ENCODE measurements at regions not wholly inside any gene's neighbourhood (a gene's known extent, or its start where the extent isn't known, plus 50 kb on each side); places are given as distances from the start of the nearest gene placed in this dataset.

DNA sequence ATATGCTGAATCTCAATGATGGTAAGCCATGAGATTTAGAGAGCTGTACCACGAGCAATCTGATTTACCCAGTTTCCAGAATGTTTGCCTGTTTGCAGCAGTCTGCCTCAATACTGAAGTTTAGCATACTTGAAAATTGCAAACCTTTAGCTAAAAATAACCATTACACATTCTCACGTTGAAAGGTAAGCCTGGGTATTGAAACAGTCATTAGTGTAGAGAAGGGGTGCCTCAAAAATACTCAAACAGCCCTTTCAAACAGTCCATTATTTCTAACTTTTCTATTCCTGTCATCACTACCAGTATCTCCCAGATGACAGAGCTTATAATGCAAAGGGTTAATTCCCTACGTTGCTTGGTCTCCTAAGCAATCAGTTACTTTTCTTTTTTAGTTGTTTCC, 111.8 kb upstream of the MBNL1 start:
- H3K4me3 ChIP-seq (ENCODE audit: low read length in 2 of 2): no peak overlapping the region
- no peaks in the 10 kb centered on the region for H3K4me1 ChIP-seq (ENCODE audit: control insufficient read depth in 2 of 2, insufficient read depth in 2 of 2, low read length in 2 of 2)
- H3K27ac ChIP-seq (ENCODE audit: low read depth in 2 of 2, low read length in 2 of 2): no peak overlapping the region

DNA sequence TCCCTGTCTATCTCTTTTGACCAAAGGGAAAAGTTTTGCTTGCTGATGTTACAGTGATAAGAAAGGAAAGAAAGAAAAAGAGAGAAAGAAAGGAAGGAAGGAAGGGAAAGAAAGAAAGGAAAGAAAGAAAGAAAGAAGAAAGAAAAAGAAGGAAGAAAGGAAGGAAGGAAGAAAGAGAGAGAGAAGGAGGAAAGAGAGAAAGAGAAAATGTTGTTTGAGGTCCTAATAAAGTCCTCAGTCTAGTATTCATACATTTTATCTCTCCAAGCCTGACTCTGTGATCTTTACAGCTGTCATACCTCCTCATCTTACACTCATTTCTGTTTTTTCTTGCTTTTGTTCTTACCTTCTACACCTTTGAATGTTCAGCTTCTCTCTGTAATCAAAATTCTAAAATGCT, 111.4 kb upstream of the MBNL1 start:
- Histone ChIP-seq H3K27ac (ENCODE audit: low read depth in 2 of 2, low read length in 2 of 2) (no peak overlapping the region), H3K9ac (ENCODE audit: low read depth in 1 of 2, low read length in 2 of 2) (no peak overlapping the region), H3K27me3 (ENCODE audit: control insufficient read depth in 2 of 2, insufficient read depth in 2 of 2, low read length in 2 of 2) (no peaks in the 10 kb centered on the region), H3K36me3 (ENCODE audit: control insufficient read depth in 2 of 2, insufficient read depth in 2 of 2, low read length in 2 of 2) (no peaks in the 10 kb centered on the region), H3K4me1 (ENCODE audit: control insufficient read depth in 2 of 2, insufficient read depth in 2 of 2, low read length in 2 of 2) (no peaks in the 10 kb centered on the region), H3K9me3 (ENCODE audit: control insufficient read depth in 2 of 2, low read length in 2 of 2) (no peaks in the 10 kb centered on the region), H3K4me3 (ENCODE audit: low read length in 2 of 2) (no peak overlapping the region)

More for the DNA sequence above, 111.8 kb upstream of the MBNL1 start:
- no peak overlapping the region for H3K9ac ChIP-seq (ENCODE audit: low read depth in 1 of 2, low read length in 2 of 2)
- H3K27me3 ChIP-seq (ENCODE audit: control insufficient read depth in 2 of 2, insufficient read depth in 2 of 2, low read length in 2 of 2): no peaks in the 10 kb centered on the region
- no peaks in the 10 kb centered on the region for H3K9me3 ChIP-seq (ENCODE audit: control insufficient read depth in 2 of 2, low read length in 2 of 2)
- H3K36me3 ChIP-seq (ENCODE audit: control insufficient read depth in 2 of 2, insufficient read depth in 2 of 2, low read length in 2 of 2): no peaks in the 10 kb centered on the region

DNA sequence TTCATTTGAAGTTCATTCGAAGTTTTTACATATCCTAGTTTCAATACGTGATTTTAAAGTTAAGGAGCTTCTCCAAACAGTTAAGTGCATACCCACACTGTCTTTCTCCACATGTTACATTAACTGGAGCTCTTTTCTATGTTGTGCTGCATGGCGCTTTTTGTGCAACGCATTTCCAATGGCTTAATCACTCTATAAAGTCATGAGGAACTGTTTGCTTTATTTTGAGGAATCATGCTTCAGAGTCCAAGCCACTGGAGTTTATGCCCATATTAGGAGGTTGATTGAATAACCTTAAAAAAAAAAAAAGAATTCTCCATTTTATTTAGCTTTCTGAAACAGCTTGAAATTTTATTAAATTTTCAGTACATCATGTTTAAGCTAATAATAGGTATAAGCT, 109.4 kb upstream of the MBNL1 start:
- Histone ChIP-seq H3K9me3 (ENCODE audit: control insufficient read depth in 2 of 2, low read length in 2 of 2) (no peaks in the 10 kb centered on the region), H3K27me3 (ENCODE audit: control insufficient read depth in 2 of 2, insufficient read depth in 2 of 2, low read length in 2 of 2) (no peaks in the 10 kb centered on the region), H3K9ac (ENCODE audit: low read depth in 1 of 2, low read length in 2 of 2) (no peak overlapping the region), H3K4me3 (ENCODE audit: low read length in 2 of 2) (no peak overlapping the region), H3K4me1 (ENCODE audit: control insufficient read depth in 2 of 2, insufficient read depth in 2 of 2, low read length in 2 of 2) (no peaks in the 10 kb centered on the region), H3K36me3 (ENCODE audit: control insufficient read depth in 2 of 2, insufficient read depth in 2 of 2, low read length in 2 of 2) (no peaks in the 10 kb centered on the region), H3K27ac (ENCODE audit: low read depth in 2 of 2, low read length in 2 of 2) (no peak overlapping the region)

DNA sequence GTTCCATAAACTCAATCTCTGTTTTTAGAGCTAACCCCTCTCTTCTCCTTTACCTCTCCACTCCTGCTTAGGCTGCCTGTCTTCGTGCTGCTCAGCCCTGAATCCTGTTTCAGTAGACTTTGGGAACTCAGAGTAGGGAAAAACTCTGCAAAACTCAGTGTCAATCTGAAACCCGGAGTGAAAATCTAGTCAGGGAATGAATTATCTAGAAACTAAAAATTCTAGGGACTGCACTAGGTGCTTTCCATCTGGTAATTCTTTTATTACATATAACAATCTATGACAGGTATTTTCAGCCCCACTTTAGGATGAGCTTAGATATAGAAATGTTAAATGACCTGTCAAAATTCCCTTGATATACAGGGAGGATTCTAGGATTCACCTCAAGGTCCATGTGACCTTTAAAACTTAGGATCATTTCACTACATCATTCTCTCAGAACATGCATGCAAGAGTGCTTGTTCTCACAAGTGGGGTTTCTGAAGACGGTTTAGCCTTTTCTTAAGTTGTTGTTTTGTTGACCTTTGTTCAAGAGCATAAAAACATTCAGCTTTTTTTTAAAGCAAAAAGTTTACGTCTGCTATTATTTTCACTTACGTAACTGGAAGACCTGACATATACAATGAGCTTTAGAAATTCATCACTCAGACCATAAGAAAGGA, 108.2 kb upstream of the MBNL1 start:
- no peaks in the 10 kb centered on the region for H3K36me3 ChIP-seq (ENCODE audit: control insufficient read depth in 2 of 2, insufficient read depth in 2 of 2, low read length in 2 of 2)
- no peaks in the 10 kb centered on the region for H3K9me3 ChIP-seq (ENCODE audit: control insufficient read depth in 2 of 2, low read length in 2 of 2)
- H3K4me3 ChIP-seq (ENCODE audit: low read length in 2 of 2): no peak overlapping the region
- no peaks in the 10 kb centered on the region for H3K27me3 ChIP-seq (ENCODE audit: control insufficient read depth in 2 of 2, insufficient read depth in 2 of 2, low read length in 2 of 2)
- H3K9ac ChIP-seq (ENCODE audit: low read depth in 1 of 2, low read length in 2 of 2): no peak overlapping the region
- H3K27ac ChIP-seq (ENCODE audit: low read depth in 2 of 2, low read length in 2 of 2): no peak overlapping the region
- no peaks in the 10 kb centered on the region for H3K4me1 ChIP-seq (ENCODE audit: control insufficient read depth in 2 of 2, insufficient read depth in 2 of 2, low read length in 2 of 2)

DNA sequence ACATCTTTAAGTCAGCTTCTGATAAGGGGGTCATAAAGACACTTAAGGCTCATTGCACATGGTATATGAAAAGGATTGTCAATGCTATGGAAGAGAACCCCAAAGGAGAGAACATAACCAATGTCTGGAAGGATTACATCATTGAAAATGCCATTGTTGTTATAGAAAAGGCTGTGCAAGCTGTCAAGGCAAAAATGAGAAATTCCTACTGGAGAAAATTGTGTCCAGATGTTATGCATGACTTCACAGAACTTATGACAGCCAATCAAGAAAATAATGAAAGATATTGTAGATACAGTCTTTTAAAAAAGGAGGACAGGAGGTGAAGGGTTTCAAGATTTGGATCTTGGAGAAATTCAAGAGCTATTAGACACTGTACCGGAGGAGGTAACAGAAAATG, 96.3 kb upstream of the MBNL1 start:
- Histone ChIP-seq H3K27ac (ENCODE audit: low read depth in 2 of 2, low read length in 2 of 2) (no peak overlapping the region), H3K9me3 (ENCODE audit: control insufficient read depth in 2 of 2, low read length in 2 of 2) (no peaks in the 10 kb centered on the region), H3K9ac (ENCODE audit: low read depth in 1 of 2, low read length in 2 of 2) (no peak overlapping the region), H3K27me3 (ENCODE audit: control insufficient read depth in 2 of 2, insufficient read depth in 2 of 2, low read length in 2 of 2) (no peaks in the 10 kb centered on the region), H3K36me3 (ENCODE audit: control insufficient read depth in 2 of 2, insufficient read depth in 2 of 2, low read length in 2 of 2) (no peaks in the 10 kb centered on the region), H3K4me1 (ENCODE audit: control insufficient read depth in 2 of 2, insufficient read depth in 2 of 2, low read length in 2 of 2) (no peaks in the 10 kb centered on the region), H3K4me3 (ENCODE audit: low read length in 2 of 2) (no peak overlapping the region)

DNA sequence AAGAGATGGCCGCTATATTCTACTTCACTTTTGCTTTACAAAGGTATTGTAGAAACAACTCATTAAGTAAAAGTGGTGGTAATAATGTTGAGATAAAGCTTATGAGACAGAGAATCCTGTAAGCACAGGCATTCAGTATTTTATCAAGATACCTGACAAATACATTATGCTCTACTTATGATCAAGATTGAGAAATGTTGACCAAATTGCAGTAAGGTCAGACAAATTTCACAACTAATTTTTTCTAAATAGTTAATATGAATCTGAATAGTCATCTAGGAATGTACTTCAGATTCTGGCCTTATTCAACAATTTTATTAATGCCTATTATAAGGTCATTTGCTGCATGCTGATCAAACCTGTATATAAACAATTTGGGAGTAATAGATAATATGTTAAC, 95.1 kb upstream of the MBNL1 start:
- H3K9ac ChIP-seq (ENCODE audit: low read depth in 1 of 2, low read length in 2 of 2): no peak overlapping the region
- no peaks in the 10 kb centered on the region for H3K9me3 ChIP-seq (ENCODE audit: control insufficient read depth in 2 of 2, low read length in 2 of 2)
- no peaks in the 10 kb centered on the region for H3K27me3 ChIP-seq (ENCODE audit: control insufficient read depth in 2 of 2, insufficient read depth in 2 of 2, low read length in 2 of 2)
- H3K36me3 ChIP-seq (ENCODE audit: control insufficient read depth in 2 of 2, insufficient read depth in 2 of 2, low read length in 2 of 2): no peaks in the 10 kb centered on the region
- H3K27ac ChIP-seq (ENCODE audit: low read depth in 2 of 2, low read length in 2 of 2): no peak overlapping the region
- no peaks in the 10 kb centered on the region for H3K4me1 ChIP-seq (ENCODE audit: control insufficient read depth in 2 of 2, insufficient read depth in 2 of 2, low read length in 2 of 2)
- H3K4me3 ChIP-seq (ENCODE audit: low read length in 2 of 2): no peak overlapping the region

DNA sequence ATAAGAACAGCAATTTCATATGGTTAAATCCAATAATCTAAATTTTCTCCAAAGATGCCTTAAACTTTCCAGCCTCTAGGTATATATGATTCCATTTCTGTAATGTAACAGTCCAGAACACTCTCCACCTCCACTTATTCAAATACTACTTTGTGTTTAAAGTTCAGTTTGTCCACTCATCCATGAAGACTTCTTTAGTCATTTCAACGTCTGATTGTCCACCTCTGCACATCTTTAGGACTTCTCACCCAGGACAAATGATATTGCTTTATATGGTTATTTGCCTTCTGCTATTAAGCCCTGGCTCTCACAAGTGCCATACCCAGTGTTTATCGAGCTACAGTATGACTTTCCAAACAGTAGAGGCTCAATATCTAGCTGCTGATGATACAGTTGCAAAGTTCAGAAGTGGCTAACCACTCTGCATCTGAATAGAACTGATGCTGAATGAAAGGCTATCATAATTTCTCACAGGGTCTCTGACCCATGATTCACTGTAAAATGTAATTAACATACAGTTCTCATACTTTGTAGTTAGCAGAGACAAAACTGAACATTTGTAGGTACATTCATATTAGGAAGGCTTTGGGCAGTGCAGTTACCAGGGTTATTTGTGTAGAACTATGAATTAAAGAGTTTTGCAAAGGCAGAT, 93.7 kb upstream of the MBNL1 start:
- Histone ChIP-seq H3K36me3 (ENCODE audit: control insufficient read depth in 2 of 2, insufficient read depth in 2 of 2, low read length in 2 of 2) (no peaks in the 10 kb centered on the region), H3K9me3 (ENCODE audit: control insufficient read depth in 2 of 2, low read length in 2 of 2) (no peaks in the 10 kb centered on the region), H3K27ac (ENCODE audit: low read depth in 2 of 2, low read length in 2 of 2) (no peak overlapping the region), H3K27me3 (ENCODE audit: control insufficient read depth in 2 of 2, insufficient read depth in 2 of 2, low read length in 2 of 2) (no peaks in the 10 kb centered on the region), H3K9ac (ENCODE audit: low read depth in 1 of 2, low read length in 2 of 2) (no peak overlapping the region), H3K4me1 (ENCODE audit: control insufficient read depth in 2 of 2, insufficient read depth in 2 of 2, low read length in 2 of 2) (no peaks in the 10 kb centered on the region), H3K4me3 (ENCODE audit: low read length in 2 of 2) (no peak overlapping the region)

DNA sequence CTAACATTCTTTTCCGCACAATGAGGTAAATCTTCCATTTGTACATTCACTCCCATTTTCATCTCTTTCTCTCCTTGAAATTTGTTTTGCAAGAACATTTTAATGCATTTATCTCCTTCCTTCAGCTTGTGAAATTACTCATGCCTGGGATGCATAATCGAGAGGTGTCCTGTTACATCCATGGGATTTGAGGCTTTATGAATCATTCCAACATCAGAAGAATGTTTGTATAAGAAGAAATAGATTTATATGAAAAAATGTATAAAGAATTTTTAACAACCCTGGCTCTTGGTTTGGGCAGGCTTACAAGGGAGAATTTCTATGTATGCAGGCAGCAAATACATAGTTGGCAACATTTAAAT, 93.2 kb upstream of the MBNL1 start:
- Histone ChIP-seq H3K36me3 (ENCODE audit: control insufficient read depth in 2 of 2, insufficient read depth in 2 of 2, low read length in 2 of 2) (no peaks in the 10 kb centered on the region), H3K27ac (ENCODE audit: low read depth in 2 of 2, low read length in 2 of 2) (no peak overlapping the region), H3K4me1 (ENCODE audit: control insufficient read depth in 2 of 2, insufficient read depth in 2 of 2, low read length in 2 of 2) (no peaks in the 10 kb centered on the region), H3K9me3 (ENCODE audit: control insufficient read depth in 2 of 2, low read length in 2 of 2) (no peaks in the 10 kb centered on the region), H3K4me3 (ENCODE audit: low read length in 2 of 2) (no peak overlapping the region), H3K27me3 (ENCODE audit: control insufficient read depth in 2 of 2, insufficient read depth in 2 of 2, low read length in 2 of 2) (no peaks in the 10 kb centered on the region), H3K9ac (ENCODE audit: low read depth in 1 of 2, low read length in 2 of 2) (no peak overlapping the region)

DNA sequence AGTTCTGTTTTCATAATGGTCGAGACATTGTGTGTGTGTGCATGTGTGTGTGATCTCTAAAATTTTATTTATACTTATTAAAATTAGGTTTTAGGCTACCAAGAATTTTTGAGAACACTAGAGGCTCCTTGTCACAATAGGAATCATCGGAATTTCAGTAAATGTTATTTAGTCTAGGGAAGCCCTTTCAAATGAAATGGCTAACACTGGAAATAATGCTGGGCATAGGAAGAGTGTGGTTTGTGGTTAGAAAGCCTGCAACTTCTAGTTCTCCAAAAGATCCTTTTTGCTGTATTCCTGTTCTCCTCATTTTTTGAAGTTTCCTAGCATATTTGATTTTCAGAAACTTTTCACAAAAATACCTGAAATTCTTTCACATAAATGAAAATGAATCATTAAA, 92.5 kb upstream of the MBNL1 start:
- H3K27ac ChIP-seq (ENCODE audit: low read depth in 2 of 2, low read length in 2 of 2): no peak overlapping the region
- no peaks in the 10 kb centered on the region for H3K4me1 ChIP-seq (ENCODE audit: control insufficient read depth in 2 of 2, insufficient read depth in 2 of 2, low read length in 2 of 2)
- no peaks in the 10 kb centered on the region for H3K36me3 ChIP-seq (ENCODE audit: control insufficient read depth in 2 of 2, insufficient read depth in 2 of 2, low read length in 2 of 2)
- H3K4me3 ChIP-seq (ENCODE audit: low read length in 2 of 2): no peak overlapping the region
- H3K9me3 ChIP-seq (ENCODE audit: control insufficient read depth in 2 of 2, low read length in 2 of 2): no peaks in the 10 kb centered on the region
- no peaks in the 10 kb centered on the region for H3K27me3 ChIP-seq (ENCODE audit: control insufficient read depth in 2 of 2, insufficient read depth in 2 of 2, low read length in 2 of 2)
- no peak overlapping the region for H3K9ac ChIP-seq (ENCODE audit: low read depth in 1 of 2, low read length in 2 of 2)

DNA sequence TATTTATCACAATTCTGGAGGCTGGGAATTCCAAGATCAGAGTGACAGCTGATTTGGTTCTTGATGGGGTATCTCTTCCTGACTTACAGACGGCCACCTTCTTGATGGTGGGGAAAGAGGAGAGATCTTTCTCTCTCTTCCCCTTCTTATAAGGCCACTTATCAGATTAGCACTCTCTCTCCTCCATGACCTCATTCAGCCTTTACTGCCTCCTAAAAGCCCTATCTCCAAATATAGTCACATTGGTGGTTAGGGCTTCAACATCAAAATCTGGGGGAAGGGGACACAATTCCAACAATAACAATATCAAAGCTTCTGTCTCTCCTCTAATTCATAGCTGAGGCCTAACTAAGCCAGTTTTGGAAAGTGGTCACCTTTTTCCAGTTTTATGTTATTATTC, 91.7 kb upstream of the MBNL1 start:
- H3K27me3 ChIP-seq (ENCODE audit: control insufficient read depth in 2 of 2, insufficient read depth in 2 of 2, low read length in 2 of 2): no peaks in the 10 kb centered on the region
- H3K27ac ChIP-seq (ENCODE audit: low read depth in 2 of 2, low read length in 2 of 2): no peak overlapping the region
- no peaks in the 10 kb centered on the region for H3K36me3 ChIP-seq (ENCODE audit: control insufficient read depth in 2 of 2, insufficient read depth in 2 of 2, low read length in 2 of 2)
- H3K4me1 ChIP-seq (ENCODE audit: control insufficient read depth in 2 of 2, insufficient read depth in 2 of 2, low read length in 2 of 2): no peaks in the 10 kb centered on the region
- no peak overlapping the region for H3K4me3 ChIP-seq (ENCODE audit: low read length in 2 of 2)
- H3K9ac ChIP-seq (ENCODE audit: low read depth in 1 of 2, low read length in 2 of 2): no peak overlapping the region
- H3K9me3 ChIP-seq (ENCODE audit: control insufficient read depth in 2 of 2, low read length in 2 of 2): no peaks in the 10 kb centered on the region
